GM10266 (cell line): ENCODE measurements at regions not wholly inside any gene's neighbourhood (a gene's known extent, or its start where the extent isn't known, plus 50 kb on each side); places are given as distances from the start of the nearest gene placed in this dataset.

ENCODE experiments used
- DNase-seq: peaks from one replicate; pipeline ENCODE4 v3.0.0; 2012; ENCODE audit errors: extremely low spot score
- TF ChIP-seq, protein P1 (sequence below): IDR thresholded peaks from 2 replicates; pipeline ENCODE4 v1.5.1; 2012; ENCODE audit warnings: mild to moderate bottlenecking, low read depth; ENCODE audit not compliant: control insufficient read depth, insufficient read depth; ENCODE audit errors: missing control alignments

DNA sequence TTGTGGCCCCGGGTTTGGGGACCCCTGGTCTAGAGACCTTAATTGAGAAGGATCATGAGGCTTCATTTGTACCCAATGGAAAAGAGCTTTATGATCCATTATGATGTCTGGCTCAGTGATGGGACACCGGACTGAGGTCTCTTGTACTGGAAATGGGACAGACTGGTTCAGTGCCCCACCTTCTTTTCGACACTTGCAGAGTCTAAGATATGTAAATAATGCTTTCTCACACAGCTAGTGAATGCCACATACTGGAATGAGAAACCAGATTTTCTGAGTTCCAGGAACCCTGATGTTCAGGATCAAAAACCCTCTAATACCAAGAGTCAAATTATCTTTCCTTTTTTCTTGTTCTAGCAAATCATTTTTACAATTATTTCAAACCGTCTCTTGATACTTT lies 116.3 kb upstream of the ARPP21 start:
- no peak for DNase-seq
- TF ChIP-seq, protein P1, sequence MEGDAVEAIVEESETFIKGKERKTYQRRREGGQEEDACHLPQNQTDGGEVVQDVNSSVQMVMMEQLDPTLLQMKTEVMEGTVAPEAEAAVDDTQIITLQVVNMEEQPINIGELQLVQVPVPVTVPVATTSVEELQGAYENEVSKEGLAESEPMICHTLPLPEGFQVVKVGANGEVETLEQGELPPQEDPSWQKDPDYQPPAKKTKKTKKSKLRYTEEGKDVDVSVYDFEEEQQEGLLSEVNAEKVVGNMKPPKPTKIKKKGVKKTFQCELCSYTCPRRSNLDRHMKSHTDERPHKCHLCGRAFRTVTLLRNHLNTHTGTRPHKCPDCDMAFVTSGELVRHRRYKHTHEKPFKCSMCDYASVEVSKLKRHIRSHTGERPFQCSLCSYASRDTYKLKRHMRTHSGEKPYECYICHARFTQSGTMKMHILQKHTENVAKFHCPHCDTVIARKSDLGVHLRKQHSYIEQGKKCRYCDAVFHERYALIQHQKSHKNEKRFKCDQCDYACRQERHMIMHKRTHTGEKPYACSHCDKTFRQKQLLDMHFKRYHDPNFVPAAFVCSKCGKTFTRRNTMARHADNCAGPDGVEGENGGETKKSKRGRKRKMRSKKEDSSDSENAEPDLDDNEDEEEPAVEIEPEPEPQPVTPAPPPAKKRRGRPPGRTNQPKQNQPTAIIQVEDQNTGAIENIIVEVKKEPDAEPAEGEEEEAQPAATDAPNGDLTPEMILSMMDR: no peak

DNA sequence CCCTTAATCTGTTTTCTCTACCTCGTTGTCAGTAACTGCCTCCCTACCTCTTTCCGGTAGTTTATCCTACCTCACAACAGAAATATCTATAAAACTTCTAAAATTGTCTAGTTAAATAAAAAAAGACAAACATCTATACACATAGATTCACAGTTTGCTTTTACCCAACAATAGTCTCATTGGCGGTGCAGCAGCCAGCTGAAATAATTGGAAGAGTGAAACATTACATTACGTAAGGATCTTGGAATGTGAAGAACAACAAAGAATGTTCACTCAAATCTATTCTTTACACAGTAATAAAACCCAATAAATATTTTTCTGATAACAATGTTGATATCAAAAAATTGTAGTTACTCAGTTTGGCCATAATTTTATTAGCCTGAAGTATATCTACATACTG lies 115.5 kb upstream of the ARPP21 start:
- TF ChIP-seq, protein P1: no peak
- DNase-seq: no peak

DNA sequence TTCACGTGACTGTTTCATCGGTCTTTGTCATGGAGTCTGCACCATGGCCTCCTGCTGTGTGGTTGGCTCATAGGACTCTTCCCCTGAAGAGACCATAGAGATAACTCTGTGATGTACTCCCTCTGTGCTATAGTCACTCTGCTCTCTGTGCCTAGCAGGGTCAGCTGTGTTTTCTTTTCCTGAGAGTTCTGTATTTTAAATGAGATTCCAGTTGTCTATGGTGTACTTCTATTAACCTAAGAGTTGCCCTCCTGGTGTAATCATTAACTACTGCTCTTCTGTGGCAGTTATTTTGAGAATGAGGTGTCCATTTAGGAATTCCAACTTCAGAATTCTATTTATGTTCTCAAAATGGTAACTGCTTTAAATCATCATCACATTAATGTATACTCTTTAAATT lies 114.5 kb upstream of the ARPP21 start:
- TF ChIP-seq, protein P1: no peak
- DNase-seq: no peak

DNA sequence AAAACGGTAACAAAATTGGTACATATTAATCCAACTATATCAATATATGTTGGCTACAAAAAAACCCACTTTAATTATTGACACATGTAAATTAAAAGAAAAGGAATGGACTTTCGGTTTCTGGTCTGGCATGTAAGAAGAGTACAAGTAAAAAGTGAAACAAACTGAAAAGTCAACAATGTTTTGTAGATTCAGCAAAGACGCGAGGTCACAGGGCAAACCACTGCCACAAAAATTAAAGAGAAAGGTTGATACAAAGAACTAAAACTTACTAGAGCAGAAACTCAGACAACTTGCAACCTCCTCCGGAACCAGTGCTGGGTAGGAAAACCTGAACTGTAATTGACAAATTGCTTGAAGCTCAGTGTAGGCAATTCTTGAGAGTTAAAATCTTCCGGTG lies 110.6 kb upstream of the ARPP21 start:
- TF ChIP-seq, protein P1: no peak
- DNase-seq: no peak

DNA sequence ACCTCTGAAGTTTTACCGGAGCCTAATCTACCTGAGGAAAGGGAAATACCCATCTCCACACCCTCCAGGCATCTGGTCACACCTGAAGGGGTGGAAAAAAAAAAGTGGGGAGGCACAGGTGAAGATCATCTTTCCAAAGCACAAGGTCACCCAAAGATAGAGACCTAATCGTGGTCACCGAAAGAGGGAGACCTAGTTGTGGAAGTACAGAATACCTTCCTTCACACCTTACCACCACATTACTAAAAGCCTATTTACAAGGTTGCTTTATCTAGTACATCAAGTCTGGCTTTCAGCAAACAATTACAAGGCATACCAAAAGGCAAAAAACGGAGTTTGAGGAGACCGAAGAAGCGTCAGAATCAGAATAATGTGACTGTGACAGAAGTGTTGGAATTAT lies 110.0 kb upstream of the ARPP21 start:
- TF ChIP-seq, protein P1: no peak
- no peak for DNase-seq

DNA sequence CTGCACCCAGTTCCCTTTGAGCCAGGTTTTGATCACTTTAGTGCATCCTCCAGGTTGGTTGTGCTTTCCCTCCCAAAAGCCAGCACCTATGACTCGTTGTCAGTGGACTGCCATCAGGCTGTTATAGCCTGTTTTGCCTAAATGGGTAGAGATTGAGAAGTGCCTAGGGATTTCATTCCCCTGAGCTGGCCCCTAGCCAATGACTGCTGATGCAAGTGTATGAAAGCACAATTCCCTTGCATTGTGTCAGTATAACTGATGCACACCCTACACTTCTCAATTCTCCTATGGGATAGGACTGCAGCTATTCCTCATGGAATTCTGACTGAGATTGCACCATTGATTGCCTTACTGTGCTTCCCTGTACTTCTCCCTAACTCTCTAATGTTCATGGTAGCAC lies 102.1 kb upstream of the ARPP21 start:
- TF ChIP-seq, protein P1: no peak
- DNase-seq: no peak

DNA sequence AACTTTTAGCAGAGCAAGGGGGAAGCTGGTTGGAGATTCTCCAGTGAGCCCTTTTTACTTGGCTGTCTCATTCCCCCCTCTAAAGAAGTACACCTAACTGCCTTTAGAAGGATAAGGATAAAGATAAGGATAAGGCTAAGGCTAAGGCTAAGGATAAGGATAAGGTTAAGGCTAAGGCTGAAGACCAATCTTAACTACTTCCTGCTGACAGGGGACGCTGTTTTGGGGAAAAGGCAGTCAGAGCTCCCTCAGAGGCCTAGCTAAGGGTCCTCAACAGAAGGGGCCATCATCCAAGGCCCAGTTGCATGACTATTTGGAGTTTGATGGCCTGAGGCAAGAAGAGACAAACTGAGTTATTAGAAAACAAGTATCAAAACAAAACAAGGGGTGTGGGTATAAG lies 94.3 kb upstream of the ARPP21 start:
- TF ChIP-seq, protein P1: no peak
- no peak for DNase-seq
